DND-41 (cell line): ENCODE measurements at regions not wholly inside any gene's neighbourhood (a gene's known extent, or its start where the extent isn't known, plus 50 kb on each side); places are given as distances from the start of the nearest gene placed in this dataset.

Experiments used
- ATAC-seq: fragments of 200-7000 bp; cut with Tn5 transposase; 3 replicates; pipeline ENCODE4 v1.9.1; 2021; ENCODE audit warnings: low read depth; ENCODE audit not compliant: insufficient read depth
- DNase-seq: peaks from one replicate; pipeline ENCODE4 v3.0.0-alpha.2; 2020
- H2AFZ ChIP-seq: 2 replicates; pipeline ENCODE4 v1.6.0; 2012; ENCODE audit warnings: low read depth, low read length
- H3K27ac ChIP-seq: 2 replicates; pipeline ENCODE4 v1.5.1; 2012; ENCODE audit warnings: low read length, inconsistent platforms
- H3K27me3 ChIP-seq: fragments of 200-600 bp; sonication (generic); 2 replicates; pipeline ENCODE4 v1.6.0; 2012; ENCODE audit warnings: low read length, mild to moderate bottlenecking, inconsistent platforms; ENCODE audit not compliant: insufficient read depth, poor library complexity
- H3K36me3 ChIP-seq: 2 replicates; pipeline ENCODE4 v1.5.1; 2012; ENCODE audit warnings: low read length, inconsistent platforms; ENCODE audit not compliant: insufficient read depth
- H3K4me1 ChIP-seq: 2 replicates; pipeline ENCODE4 v1.5.1; 2012; ENCODE audit warnings: mild to moderate bottlenecking, low read length; ENCODE audit not compliant: insufficient read depth
- H3K4me2 ChIP-seq: 2 replicates; pipeline ENCODE4 v1.6.0; 2012; ENCODE audit warnings: mild to moderate bottlenecking, moderate library complexity, low read length, inconsistent platforms; ENCODE audit not compliant: insufficient read depth
- H3K4me3 ChIP-seq, 2 experiments: fragments of 200-600 bp in 1 of 2; shearing (Covaris generic) in 1 of 2; 2 replicates each; pipeline ENCODE4 v1.5.1; 2012 to 2016; ENCODE audit warnings: inconsistent platforms in 2 of 2, low read length in 2 of 2, mild to moderate bottlenecking in 2 of 2, low read depth in 1 of 2, moderate library complexity in 1 of 2
- H3K79me2 ChIP-seq: 2 replicates; pipeline ENCODE4 v1.6.0; 2012; ENCODE audit warnings: low read length, inconsistent platforms; ENCODE audit not compliant: insufficient read depth
- H3K9ac ChIP-seq: 2 replicates; pipeline ENCODE4 v1.6.0; 2012; ENCODE audit warnings: low read depth, mild to moderate bottlenecking, inconsistent platforms, low read length, moderate library complexity
- H3K9me3 ChIP-seq: 2 replicates; pipeline ENCODE4 v1.5.1; 2012; ENCODE audit warnings: low read length, moderate library complexity, mild to moderate bottlenecking, inconsistent platforms; ENCODE audit not compliant: insufficient read depth, severe bottlenecking
- H4K20me1 ChIP-seq: 2 replicates; pipeline ENCODE4 v1.6.0; 2012; ENCODE audit warnings: low read length; ENCODE audit not compliant: insufficient read depth
- EZH2 ChIP-seq: IDR thresholded peaks from 3 replicates; pipeline ENCODE4 v1.6.1; 2012; ENCODE audit warnings: borderline replicate concordance, low read depth, mild to moderate bottlenecking, moderate library complexity, low read length, inconsistent platforms; ENCODE audit not compliant: severe bottlenecking
- TF ChIP-seq, protein P1 (sequence below): IDR thresholded peaks from 2 replicates; pipeline ENCODE4 v1.5.1; 2012; ENCODE audit warnings: borderline replicate concordance, low read length, moderate library complexity, mild to moderate bottlenecking; ENCODE audit not compliant: poor library complexity, severe bottlenecking; ENCODE audit errors: extremely low read depth

DNA sequence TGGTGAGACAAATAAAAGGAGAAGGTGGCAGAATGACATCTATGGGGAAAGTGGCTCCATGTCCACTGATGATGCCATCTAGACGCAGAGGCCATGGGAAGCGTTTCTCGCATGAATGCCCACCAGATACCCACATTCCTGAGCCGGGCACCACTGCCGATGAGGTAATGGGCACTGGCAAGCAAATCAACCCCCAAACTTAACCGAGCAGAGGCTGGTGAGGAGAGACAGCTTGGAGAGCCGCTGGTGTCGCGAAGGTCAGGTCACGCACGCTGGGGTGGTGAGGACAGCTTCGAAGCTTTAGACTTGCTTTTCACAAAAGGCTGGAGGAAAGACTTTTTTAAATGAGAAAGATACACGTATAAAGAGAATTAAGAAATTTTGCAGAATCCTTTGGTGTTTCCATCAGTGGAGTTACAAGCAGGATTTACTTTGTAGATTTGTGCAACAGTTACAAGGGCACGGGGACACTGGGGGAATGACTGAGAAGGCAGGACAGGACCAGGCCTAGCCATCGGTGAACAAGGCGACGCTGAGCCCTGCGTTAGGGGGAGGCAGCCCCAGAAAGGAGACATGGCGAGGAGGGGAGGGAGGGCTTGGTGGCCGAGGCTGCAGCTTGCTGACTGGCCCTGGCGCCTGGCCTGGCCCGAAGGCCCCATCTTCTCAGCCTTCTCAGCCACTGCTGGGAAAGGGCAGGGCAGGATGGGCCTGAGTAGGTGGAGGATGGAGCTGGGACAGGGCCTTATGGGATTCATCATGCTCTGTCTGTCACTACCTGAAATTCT, 83.9 kb upstream of the HDAC4 start:
- TF ChIP-seq, protein P1, sequence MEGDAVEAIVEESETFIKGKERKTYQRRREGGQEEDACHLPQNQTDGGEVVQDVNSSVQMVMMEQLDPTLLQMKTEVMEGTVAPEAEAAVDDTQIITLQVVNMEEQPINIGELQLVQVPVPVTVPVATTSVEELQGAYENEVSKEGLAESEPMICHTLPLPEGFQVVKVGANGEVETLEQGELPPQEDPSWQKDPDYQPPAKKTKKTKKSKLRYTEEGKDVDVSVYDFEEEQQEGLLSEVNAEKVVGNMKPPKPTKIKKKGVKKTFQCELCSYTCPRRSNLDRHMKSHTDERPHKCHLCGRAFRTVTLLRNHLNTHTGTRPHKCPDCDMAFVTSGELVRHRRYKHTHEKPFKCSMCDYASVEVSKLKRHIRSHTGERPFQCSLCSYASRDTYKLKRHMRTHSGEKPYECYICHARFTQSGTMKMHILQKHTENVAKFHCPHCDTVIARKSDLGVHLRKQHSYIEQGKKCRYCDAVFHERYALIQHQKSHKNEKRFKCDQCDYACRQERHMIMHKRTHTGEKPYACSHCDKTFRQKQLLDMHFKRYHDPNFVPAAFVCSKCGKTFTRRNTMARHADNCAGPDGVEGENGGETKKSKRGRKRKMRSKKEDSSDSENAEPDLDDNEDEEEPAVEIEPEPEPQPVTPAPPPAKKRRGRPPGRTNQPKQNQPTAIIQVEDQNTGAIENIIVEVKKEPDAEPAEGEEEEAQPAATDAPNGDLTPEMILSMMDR: no peak
- TF ChIP-seq EZH2: no peak
- H3K4me1 ChIP-seq: no peaks in the 10 kb centered on the region
- no peaks in the 10 kb centered on the region for H3K9me3 ChIP-seq
- no peak overlapping the region for H2AFZ ChIP-seq
- no peaks in the 10 kb centered on the region for H3K79me2 ChIP-seq
- H3K4me3 ChIP-seq: no peak overlapping the region
- no peak for ATAC-seq
- no peaks in the 10 kb centered on the region for H4K20me1 ChIP-seq
- no peaks in the 10 kb centered on the region for H3K27me3 ChIP-seq
- no peak overlapping the region for H3K27ac ChIP-seq
- H3K36me3 ChIP-seq: no peaks in the 10 kb centered on the region
- H3K4me2 ChIP-seq: no peak overlapping the region
- H3K9ac ChIP-seq: no peak overlapping the region
- no peak for DNase-seq

GRCh38 chr2:239482778-239483712, 82.2 kb upstream of the HDAC4 start:
- H3K27ac ChIP-seq: no peak overlapping the region
- no peaks in the 10 kb centered on the region for H4K20me1 ChIP-seq
- H3K79me2 ChIP-seq: no peaks in the 10 kb centered on the region
- no peaks in the 10 kb centered on the region for H3K4me1 ChIP-seq
- no peak overlapping the region for H3K9ac ChIP-seq
- H3K27me3 ChIP-seq: no peaks in the 10 kb centered on the region
- H3K4me3 ChIP-seq: no peak overlapping the region
- H3K36me3 ChIP-seq: no peaks in the 10 kb centered on the region
- no peak overlapping the region for H3K4me2 ChIP-seq
- H2AFZ ChIP-seq: no peak overlapping the region
- ATAC-seq: no peak
- DNase-seq: no peak
- TF ChIP-seq, protein P1: no peak
- TF ChIP-seq EZH2: no peak
- no peaks in the 10 kb centered on the region for H3K9me3 ChIP-seq

DNA sequence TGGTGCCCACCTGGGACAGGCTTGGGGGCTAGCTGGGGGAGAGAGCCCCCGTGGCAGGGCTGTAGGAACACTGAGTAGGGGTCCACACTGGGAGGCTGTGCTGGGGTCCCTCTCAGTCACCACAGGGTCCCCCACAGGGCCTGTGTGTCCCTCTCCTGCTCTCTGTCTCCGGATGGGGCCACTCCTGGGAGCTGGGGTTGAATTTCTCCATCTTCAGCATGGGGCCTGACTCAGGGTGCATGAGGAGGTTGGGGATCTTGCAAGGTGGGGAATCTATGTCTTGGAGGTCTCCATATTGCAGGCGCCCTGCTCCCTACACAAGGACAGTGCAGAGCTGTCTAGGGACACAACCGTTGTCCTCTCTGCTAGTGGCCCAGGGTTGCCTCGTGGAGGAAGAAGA, 78.7 kb upstream of the HDAC4 start:
- Histone ChIP-seq H3K36me3 (no peaks in the 10 kb centered on the region), H3K4me3 (no peak overlapping the region), H3K9me3 (no peaks in the 10 kb centered on the region), H3K4me2 (no peak overlapping the region), H3K4me1 (no peaks in the 10 kb centered on the region), H4K20me1 (no peaks in the 10 kb centered on the region), H3K27me3 (no peaks in the 10 kb centered on the region), H2AFZ (no peak overlapping the region), H3K9ac (no peak overlapping the region), H3K27ac (no peak overlapping the region), H3K79me2 (no peaks in the 10 kb centered on the region)
- DNase-seq (no peak), ATAC-seq (no peak)
- TF ChIP-seq, protein P1: no peak
- no peak for TF ChIP-seq EZH2
